PC-3 (cell line): ENCODE measurements at regions not wholly inside any gene's neighbourhood (a gene's known extent, or its start where the extent isn't known, plus 50 kb on each side); places are given as distances from the start of the nearest gene placed in this dataset.

ENCODE experiments used
- ATAC-seq: fragments of 200-7000 bp; cut with Tn5 transposase; 2 replicates; pipeline ENCODE4 v1.9.1; 2020; ENCODE audit warnings: mild to moderate bottlenecking, moderate library complexity
- BruUV-seq: library from RNA; stranded (reverse); fragments of 400-500 nt; replicated peaks from 2 replicates; lab custom pipeline; 2021; lab: Mats Ljungman, UMichigan
- CTCF ChIA-PET: fragments of 300-600 bp; sonication (Branson Sonifier 250); formaldehyde crosslinking; loops from one replicate; lab custom pipeline; 2022; ENCODE audit warnings: antibody characterized with exemption; lab: Charles Lee
- POLR2A ChIA-PET: fragments of 300-600 bp; sonication (Branson Sonifier 250); formaldehyde crosslinking; loops from one replicate; lab custom pipeline; 2022; ENCODE audit warnings: antibody characterized with exemption; ENCODE audit not compliant: unreplicated experiment; lab: Charles Lee
- DNase-seq: peaks from one replicate; pipeline ENCODE4 v3.0.0-alpha.2; 2015
- H2AFZ ChIP-seq: fragments of 300-600 bp; sonication (generic); 2 replicates; pipeline ENCODE4 v1.6.0; 2016; ENCODE audit warnings: antibody characterized with exemption, low read length
- H3F3A ChIP-seq: fragments of 300-600 bp; sonication (generic); one replicate; pipeline ENCODE4 v1.6.0; 2017; ENCODE audit warnings: antibody characterized with exemption, low read length, control low read depth, mild to moderate bottlenecking; ENCODE audit not compliant: unreplicated experiment
- H3K27ac ChIP-seq: fragments of 300-600 bp; sonication (generic); 2 replicates; pipeline ENCODE4 v1.5.1; 2016; ENCODE audit warnings: mild to moderate bottlenecking, low read length
- H3K27me3 ChIP-seq: fragments of 300-600 bp; sonication (generic); 2 replicates; pipeline ENCODE4 v1.6.1; 2016; ENCODE audit warnings: low read length, mixed read lengths
- H3K36me3 ChIP-seq: fragments of 300-600 bp; sonication (generic); 2 replicates; pipeline ENCODE4 v1.6.1; 2016; ENCODE audit warnings: low read depth, mixed run types, low read length, mixed read lengths
- H3K4me1 ChIP-seq: fragments of 300-600 bp; sonication (generic); 2 replicates; pipeline ENCODE4 v1.5.1; 2016; ENCODE audit warnings: low read length; ENCODE audit not compliant: insufficient read depth
- H3K4me2 ChIP-seq: fragments of 300-600 bp; sonication (generic); 2 replicates; pipeline ENCODE4 v1.6.0; 2016; ENCODE audit warnings: low read length
- H3K4me3 ChIP-seq: fragments of 300-600 bp; sonication (generic); 2 replicates; pipeline ENCODE4 v1.5.1; 2016; ENCODE audit warnings: mild to moderate bottlenecking, low read length, mixed read lengths
- H3K79me2 ChIP-seq: fragments of 300-600 bp; sonication (generic); 2 replicates; pipeline ENCODE4 v1.6.1; 2017; ENCODE audit warnings: low read length, mixed read lengths
- H3K9ac ChIP-seq: fragments of 300-600 bp; sonication (generic); 2 replicates; pipeline ENCODE4 v1.6.0; 2016; ENCODE audit warnings: mild to moderate bottlenecking, low read length
- H3K9me2 ChIP-seq: fragments of 300-600 bp; sonication (generic); replicated peaks from 2 replicates; pipeline ENCODE4 v1.6.1; 2016; ENCODE audit warnings: mixed run types, low read length, mixed read lengths
- H3K9me3 ChIP-seq: fragments of 300-600 bp; sonication (generic); 2 replicates; pipeline ENCODE4 v1.6.1; 2016; ENCODE audit warnings: low read length, mixed read lengths
- H4K20me1 ChIP-seq: fragments of 300-600 bp; sonication (generic); 2 replicates; pipeline ENCODE4 v1.6.1; 2016; ENCODE audit warnings: low read length, mixed read lengths
- CTCF ChIP-seq: fragments of 300-600 bp; sonication (generic); conservative IDR thresholded peaks from 2 replicates; pipeline ENCODE4 v1.5.1; 2017; ENCODE audit warnings: antibody characterized with exemption, low read depth, mild to moderate bottlenecking, low read length
- EZH2 ChIP-seq: fragments of 300-600 bp; sonication (generic); IDR thresholded peaks from one replicate; pipeline ENCODE4 v1.6.1; 2017; ENCODE audit warnings: antibody characterized with exemption, mild to moderate bottlenecking, low read length; ENCODE audit not compliant: unreplicated experiment
- EZH2phosphoT487 ChIP-seq: fragments of 300-600 bp; sonication (generic); IDR thresholded peaks from 2 replicates; pipeline ENCODE4 v1.6.1; 2018; ENCODE audit warnings: mild to moderate bottlenecking, antibody characterized with exemption, low read length, borderline replicate concordance
- intact Hi-C: fragments of 100-400 bp; cut with micrococcal nuclease; formaldehyde crosslinking; loops from 2 replicates; pipeline ENCODE4 v1.9.0; 2023

- Histone ChIP-seq H2AFZ (no peak overlapping the region), H3K27ac (peak overlapping the region; percentile 92), H3F3A (peaks cover 49% of the 10 kb centered on the region), H3K4me3 (no peak overlapping the region), H3K9ac (peak overlapping the region; percentile 13; the same call in 1 of the 2 replicates), H3K27me3 (no peaks in the 10 kb centered on the region), H3K9me2 (no peaks in the 10 kb centered on the region), H3K9me3 (no peaks in the 10 kb centered on the region), H3K79me2 (peaks cover 99% of the 10 kb centered on the region), H3K36me3 (peaks cover 77% of the 10 kb centered on the region), H3K4me2 (peak overlapping the region; percentile 72; the same call in 1 of the 2 replicates), H4K20me1 (no peaks in the 10 kb centered on the region), H3K4me1 (peaks cover 94% of the 10 kb centered on the region)
- no peak for ATAC-seq
- ChIA-PET POLR2A (interaction anchor here (0.6 to 0.7 kb wide), 2 partner anchors 45 to 88 kb away, joined by 4 to 26 read pairs; no protein-coding TSS in a partner anchor), CTCF (no interaction called here)
- TF ChIP-seq CTCF (no peak), EZH2 (no peak)
- BruUV-seq = no TSS peak
- DNase-seq = no peak
- intact Hi-C loops = no loop called here
Observed at GRCh38 chrX:45755703-45756102, 555.0 kb upstream of the DIPK2B start.

GRCh38 chrX:45751156-45751555, 550.5 kb upstream of the DIPK2B start:
- CTCF ChIA-PET = no interaction called here
- Histone ChIP-seq H3K4me2 (peak overlapping the region; percentile 50; the same call in 1 of the 2 replicates), H3K9me2 (no peaks in the 10 kb centered on the region), H3K27me3 (no peaks in the 10 kb centered on the region), H3K4me1 (peaks cover 90% of the 10 kb centered on the region), H3K9ac (peak overlapping the region; percentile 40; the same call in 1 of the 2 replicates), H3K79me2 (peaks cover 95% of the 10 kb centered on the region), H4K20me1 (no peaks in the 10 kb centered on the region), H3K9me3 (no peaks in the 10 kb centered on the region), H3K27ac (peak overlapping the region; percentile 77), H2AFZ (no peak overlapping the region), H3K36me3 (peaks cover 87% of the 10 kb centered on the region), H3K4me3 (no peak overlapping the region), H3F3A (peaks cover 46% of the 10 kb centered on the region)
- no peak for DNase-seq
- TF ChIP-seq EZH2 (no peak), EZH2phosphoT487 (no peak), CTCF (no peak)
- no peak for ATAC-seq
- BruUV-seq = no TSS peak
- intact Hi-C loops = no loop called here
- POLR2A ChIA-PET = no interaction called here

GRCh38 chrX:45750639-45751038, 550.0 kb upstream of the DIPK2B start:
- CTCF ChIA-PET = no interaction called here
- no peaks in the 10 kb centered on the region for H3K9me2 ChIP-seq

More at GRCh38 chrX:45750639-45751038, 550.0 kb upstream of the DIPK2B start:
- H3K27me3 ChIP-seq = no peaks in the 10 kb centered on the region
- H3K79me2 ChIP-seq = peaks cover 93% of the 10 kb centered on the region
- DNase-seq (no peak), ATAC-seq (no peak)
- H3K4me2 ChIP-seq = peak overlapping the region; percentile 50; the same call in 1 of the 2 replicates
- H3K4me3 ChIP-seq = no peak overlapping the region
- H3K9ac ChIP-seq = 0 out of 2 replicates have a peak overlapping the region, but pooled peaks have one; percentile 40
- H4K20me1 ChIP-seq = no peaks in the 10 kb centered on the region
- H3K36me3 ChIP-seq = peaks cover 87% of the 10 kb centered on the region
- peak overlapping the region; percentile 77 for H3K27ac ChIP-seq
- intact Hi-C loops = no loop called here
- no peaks in the 10 kb centered on the region for H3K9me3 ChIP-seq
- BruUV-seq = no TSS peak
- POLR2A ChIA-PET = interaction anchor here (0.7 kb wide), 1 partner anchor 127 kb away, joined by 3 read pairs; no protein-coding TSS in a partner anchor
- no peak overlapping the region for H2AFZ ChIP-seq
- peaks cover 44% of the 10 kb centered on the region for H3F3A ChIP-seq
- TF ChIP-seq EZH2phosphoT487 (no peak), CTCF (no peak), EZH2 (no peak)
- H3K4me1 ChIP-seq = peaks cover 90% of the 10 kb centered on the region
